HEK293T (cell line): ENCODE measurements at regions not wholly inside any gene's neighbourhood (a gene's known extent, or its start where the extent isn't known, plus 50 kb on each side); places are given as distances from the start of the nearest gene placed in this dataset.

ENCODE experiments used
- CTCF ChIA-PET: fragments of 350-600 bp; formaldehyde crosslinking; extraction: SDS; loops from one replicate; lab custom pipeline; 2021; ENCODE audit warnings: antibody characterized with exemption, inconsistent platforms; lab: Yijun Ruan, JAX
- POLR2A ChIA-PET: fragments of 350-600 bp; formaldehyde crosslinking; extraction: SDS; loops from one replicate; lab custom pipeline; 2020; ENCODE audit warnings: antibody characterized with exemption, inconsistent platforms; lab: Yijun Ruan, JAX
- DNase-seq: peaks from one replicate; pipeline ENCODE4 v3.0.0; 2012; ENCODE audit warnings: mixed read lengths; ENCODE audit errors: extremely low spot score
- ARNT ChIP-seq: fragments of 450-650 bp; IDR thresholded peaks from 2 replicates; pipeline ENCODE4 v1.6.1; 2017; ENCODE audit warnings: mild to moderate bottlenecking
- BHLHE40 ChIP-seq: fragments of 450-650 bp; IDR thresholded peaks from 2 replicates; pipeline ENCODE4 v1.6.1; 2016; ENCODE audit warnings: mild to moderate bottlenecking, moderate library complexity, borderline replicate concordance
- CTBP1 ChIP-seq: fragments of 450-650 bp; IDR thresholded peaks from 2 replicates; pipeline ENCODE4 v1.6.1; 2016; ENCODE audit warnings: borderline replicate concordance
- ELF4 ChIP-seq: fragments of 450-650 bp; IDR thresholded peaks from 2 replicates; pipeline ENCODE4 v1.6.1; 2017; ENCODE audit warnings: antibody characterized with exemption
- FOXA1 ChIP-seq: fragments of 450-650 bp; IDR thresholded peaks from 2 replicates; pipeline ENCODE4 v1.6.1; 2016; ENCODE audit warnings: mild to moderate bottlenecking
- FOXK2 ChIP-seq: fragments of 450-650 bp; IDR thresholded peaks from 2 replicates; pipeline ENCODE4 v1.6.1; 2016; ENCODE audit warnings: mild to moderate bottlenecking
- FOXM1 ChIP-seq: fragments of 450-650 bp; IDR thresholded peaks from 2 replicates; pipeline ENCODE4 v1.6.1; 2017; ENCODE audit warnings: mild to moderate bottlenecking, borderline replicate concordance
- HDGF ChIP-seq: fragments of 450-650 bp; IDR thresholded peaks from 2 replicates; pipeline ENCODE4 v1.6.1; 2017; ENCODE audit warnings: antibody characterized with exemption, borderline replicate concordance
- L3MBTL2 ChIP-seq: fragments of 450-650 bp; conservative IDR thresholded peaks from 2 replicates; pipeline ENCODE4 v1.6.1; 2016; ENCODE audit warnings: mild to moderate bottlenecking
- LEF1 ChIP-seq: fragments of 450-650 bp; IDR thresholded peaks from 2 replicates; pipeline ENCODE4 v1.6.1; 2017; ENCODE audit warnings: mild to moderate bottlenecking, borderline replicate concordance
- NFRKB ChIP-seq: fragments of 450-650 bp; IDR thresholded peaks from 2 replicates; pipeline ENCODE4 v1.6.1; 2016; ENCODE audit warnings: mild to moderate bottlenecking, moderate library complexity
- SP1 ChIP-seq: fragments of 450-650 bp; IDR thresholded peaks from 2 replicates; pipeline ENCODE4 v1.6.1; 2017
- SUZ12 ChIP-seq: fragments of 450-650 bp; IDR thresholded peaks from 2 replicates; pipeline ENCODE4 v1.6.1; 2016; ENCODE audit warnings: mild to moderate bottlenecking
- TARDBP ChIP-seq: fragments of 450-650 bp; IDR thresholded peaks from 2 replicates; pipeline ENCODE4 v1.6.1; 2016
- ZNF384 ChIP-seq: fragments of 450-650 bp; IDR thresholded peaks from 2 replicates; pipeline ENCODE4 v1.6.1; 2016
- TF ChIP-seq, protein P1 (sequence below): fragments of 450-650 bp; IDR thresholded peaks from 2 replicates; pipeline ENCODE4 v1.6.1; 2016

DNA sequence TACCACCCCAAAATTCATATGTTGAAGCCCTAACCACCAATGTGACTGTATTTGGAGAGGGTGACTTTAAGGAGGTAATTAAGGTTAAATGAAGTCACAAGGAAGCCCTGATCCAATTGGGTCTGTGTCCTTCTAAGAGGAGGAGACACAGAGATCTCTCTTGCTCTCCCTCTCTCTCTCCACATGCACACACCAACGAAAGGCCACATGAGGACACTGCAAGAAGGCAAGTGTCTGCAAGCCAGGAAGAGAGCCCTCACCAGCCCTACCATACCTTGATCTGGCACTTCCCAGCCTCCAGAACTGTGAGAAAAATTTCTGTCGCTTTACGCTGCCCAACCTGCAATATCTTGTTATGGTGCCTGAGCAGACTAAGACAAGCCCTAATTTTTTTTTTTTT, 56.0 kb upstream of the NEBL start:
- no peak for TF ChIP-seq TARDBP
- TF ChIP-seq, protein P1, sequence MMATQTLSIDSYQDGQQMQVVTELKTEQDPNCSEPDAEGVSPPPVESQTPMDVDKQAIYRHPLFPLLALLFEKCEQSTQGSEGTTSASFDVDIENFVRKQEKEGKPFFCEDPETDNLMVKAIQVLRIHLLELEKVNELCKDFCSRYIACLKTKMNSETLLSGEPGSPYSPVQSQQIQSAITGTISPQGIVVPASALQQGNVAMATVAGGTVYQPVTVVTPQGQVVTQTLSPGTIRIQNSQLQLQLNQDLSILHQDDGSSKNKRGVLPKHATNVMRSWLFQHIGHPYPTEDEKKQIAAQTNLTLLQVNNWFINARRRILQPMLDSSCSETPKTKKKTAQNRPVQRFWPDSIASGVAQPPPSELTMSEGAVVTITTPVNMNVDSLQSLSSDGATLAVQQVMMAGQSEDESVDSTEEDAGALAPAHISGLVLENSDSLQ, result no peak
- no peak for TF ChIP-seq SUZ12
- TF ChIP-seq NFRKB, result no peak
- no peak for TF ChIP-seq FOXM1
- no peak for TF ChIP-seq BHLHE40
- no peak for TF ChIP-seq L3MBTL2
- TF ChIP-seq FOXA1, result no peak
- TF ChIP-seq LEF1, result no peak
- no peak for TF ChIP-seq FOXK2
- no peak for TF ChIP-seq ZNF384
- TF ChIP-seq CTBP1, result no peak
- no peak for TF ChIP-seq ELF4
- TF ChIP-seq HDGF, result no peak
- TF ChIP-seq SP1, result no peak
- TF ChIP-seq ARNT, result no peak
- no peak for DNase-seq
- POLR2A ChIA-PET, result no interaction called here
- CTCF ChIA-PET, result no interaction called here

DNA sequence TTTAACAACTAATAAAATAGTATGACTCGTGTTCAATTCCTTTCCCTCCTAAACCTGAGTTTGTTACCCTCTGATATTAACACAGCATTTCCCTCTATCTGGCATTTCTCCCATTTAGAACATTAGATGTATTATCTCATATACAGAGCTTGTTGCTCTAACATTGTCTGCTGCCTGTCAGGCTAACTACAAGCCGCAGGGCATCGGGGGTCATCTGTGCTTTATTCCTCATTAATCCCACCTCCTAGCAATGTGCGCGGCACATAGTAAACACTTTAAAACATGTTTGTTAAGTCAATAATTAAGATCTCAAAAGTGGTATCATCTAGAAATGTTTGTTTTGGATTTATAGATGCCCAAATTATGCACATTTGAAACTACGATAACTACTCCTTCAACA, 52.9 kb upstream of the NEBL start:
- no peak for TF ChIP-seq ARNT
- no peak for TF ChIP-seq FOXA1
- TF ChIP-seq NFRKB, result no peak
- TF ChIP-seq SP1, result no peak
- no peak for TF ChIP-seq SUZ12
- no peak for TF ChIP-seq CTBP1
- TF ChIP-seq ELF4, result no peak
- no peak for TF ChIP-seq FOXK2
- TF ChIP-seq, protein P1, result no peak
- TF ChIP-seq TARDBP, result no peak
- no peak for TF ChIP-seq HDGF
- no peak for TF ChIP-seq LEF1
- TF ChIP-seq ZNF384, result no peak
- no peak for TF ChIP-seq L3MBTL2
- no peak for TF ChIP-seq BHLHE40
- TF ChIP-seq FOXM1, result no peak
- ChIA-PET CTCF (no interaction called here), POLR2A (no interaction called here)
- no peak for DNase-seq

DNA sequence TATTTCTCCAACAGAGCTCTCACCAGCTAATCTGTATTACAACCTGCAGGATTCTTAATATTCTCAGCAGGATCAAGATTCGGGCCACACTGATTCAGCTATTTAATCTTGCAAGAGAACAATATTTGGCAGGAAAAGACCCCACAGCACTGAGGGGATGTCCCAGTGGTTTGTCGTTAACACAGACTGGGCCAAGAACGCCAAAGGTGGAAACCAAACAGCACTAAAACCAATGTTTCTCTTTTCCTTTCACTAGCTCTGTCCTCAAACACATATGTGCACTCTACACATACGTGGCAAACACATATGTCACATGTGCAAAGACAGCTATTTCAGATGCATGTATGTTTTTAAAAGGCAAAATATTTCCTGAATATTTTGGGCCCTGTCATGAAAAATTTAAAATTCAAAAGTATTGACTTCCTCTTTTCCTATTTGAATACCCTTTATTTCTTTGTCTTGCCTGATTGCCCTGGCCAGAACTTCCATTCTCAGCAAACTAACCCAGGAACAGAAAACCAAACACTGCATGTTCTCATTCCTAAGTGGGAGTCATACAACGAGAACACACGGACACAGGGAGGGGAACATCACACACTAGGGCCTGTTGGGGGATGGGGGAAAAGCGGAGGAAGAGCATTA, 51.7 kb upstream of the NEBL start:
- TF ChIP-seq SUZ12, result no peak
- no peak for TF ChIP-seq TARDBP
- TF ChIP-seq SP1, result no peak
- TF ChIP-seq CTBP1, result no peak
- TF ChIP-seq, protein P1, result no peak
- no peak for TF ChIP-seq HDGF
- TF ChIP-seq ARNT, result no peak
- no peak for TF ChIP-seq L3MBTL2
- no peak for TF ChIP-seq NFRKB
- no peak for TF ChIP-seq FOXM1
- no peak for TF ChIP-seq ELF4
- TF ChIP-seq FOXK2, result no peak
- no peak for TF ChIP-seq LEF1
- no peak for TF ChIP-seq BHLHE40
- TF ChIP-seq FOXA1, result no peak
- TF ChIP-seq ZNF384, result no peak
- DNase-seq, result no peak
- ChIA-PET CTCF (no interaction called here), POLR2A (no interaction called here)
